Panc1 (cell line): ENCODE measurements at regions not wholly inside any gene's neighbourhood (a gene's known extent, or its start where the extent isn't known, plus 50 kb on each side); places are given as distances from the start of the nearest gene placed in this dataset.

ENCODE experiments used
- ATAC-seq: fragments of 200-7000 bp; cut with Tn5 transposase; 2 replicates; pipeline ENCODE4 v1.9.1; 2020; ENCODE audit warnings: mild to moderate bottlenecking, moderate library complexity
- BruUV-seq: library from RNA; stranded (reverse); fragments of 400-500 nt; replicated peaks from 2 replicates; lab custom pipeline; 2021; lab: Mats Ljungman, UMichigan
- CTCF ChIA-PET: fragments of 300-600 bp; sonication (Branson Sonifier 250); formaldehyde crosslinking; loops from one replicate; lab custom pipeline; 2022; ENCODE audit warnings: antibody characterized with exemption; lab: Charles Lee
- POLR2A ChIA-PET: fragments of 300-600 bp; sonication (Branson Sonifier 250); formaldehyde crosslinking; loops from one replicate; lab custom pipeline; 2022; ENCODE audit warnings: antibody characterized with exemption; lab: Charles Lee
- DNase-seq: peaks from one replicate; pipeline ENCODE4 v3.0.0-alpha.2; 2010; ENCODE audit warnings: low read depth, low spot score
- H3K27ac ChIP-seq: 2 replicates; pipeline ENCODE4 v1.5.1; 2011; ENCODE audit warnings: mild to moderate bottlenecking, low read length, inconsistent platforms
- H3K27me3 ChIP-seq: fragments of 200-500 bp; sonication (Bioruptor generic); 2 replicates; pipeline ENCODE4 v1.6.0; 2014; ENCODE audit warnings: low read length, inconsistent platforms; ENCODE audit not compliant: control insufficient read depth, insufficient read depth
- H3K36me3 ChIP-seq: fragments of 200-500 bp; sonication (Bioruptor generic); 2 replicates; pipeline ENCODE4 v1.5.1; 2014; ENCODE audit warnings: inconsistent platforms, mild to moderate bottlenecking, low read length, moderate library complexity; ENCODE audit not compliant: control insufficient read depth, insufficient read depth
- H3K4me1 ChIP-seq: 2 replicates; pipeline ENCODE4 v1.5.1; 2011; ENCODE audit warnings: inconsistent platforms, mild to moderate bottlenecking, low read length, moderate library complexity; ENCODE audit not compliant: control insufficient read depth, insufficient read depth
- H3K4me3 ChIP-seq, 2 experiments: 2 replicates each; pipeline ENCODE4 v1.5.1; 2011 to 2012; ENCODE audit warnings: low read depth in 2 of 2, low read length in 2 of 2, mild to moderate bottlenecking in 2 of 2, inconsistent platforms in 1 of 2, moderate library complexity in 1 of 2
- H3K9me3 ChIP-seq: fragments of 200-500 bp; sonication (Bioruptor generic); 2 replicates; pipeline ENCODE4 v1.5.1; 2014; ENCODE audit warnings: low read depth, mild to moderate bottlenecking, inconsistent platforms, low read length, moderate library complexity; ENCODE audit not compliant: control insufficient read depth, insufficient read depth
- CTCF ChIP-seq: fragments of 450-650 bp; IDR thresholded peaks from 2 replicates; pipeline ENCODE4 v1.5.1; 2017; ENCODE audit warnings: mild to moderate bottlenecking
- POLR2AphosphoS5 ChIP-seq: IDR thresholded peaks from 2 replicates; pipeline ENCODE4 v1.6.1; 2012; ENCODE audit warnings: mild to moderate bottlenecking, low read depth, low read length, moderate library complexity
- SIN3A ChIP-seq: IDR thresholded peaks from 2 replicates; pipeline ENCODE4 v1.6.1; 2012; ENCODE audit warnings: low read depth, mild to moderate bottlenecking, low read length, moderate library complexity, borderline replicate concordance; ENCODE audit not compliant: insufficient read depth
- TCF7L2 ChIP-seq: IDR thresholded peaks from 2 replicates; pipeline ENCODE4 v1.6.1; 2011; ENCODE audit warnings: mild to moderate bottlenecking, low read depth, low read length, inconsistent platforms
- in situ Hi-C: cut with HindIII; loops from 2 replicates; pipeline ENCODE4 v1.10.0; 2016; ENCODE audit warnings: low sequenced_read_pairs, low pct_unique_long_range_greater_than_20kb
- intact Hi-C: fragments of 100-400 bp; cut with micrococcal nuclease; formaldehyde crosslinking; loops from one replicate; pipeline ENCODE4 v1.10.0; 2022; ENCODE audit not compliant: unreplicated experiment
- TF ChIP-seq, protein P1 (sequence below), 2 experiments: IDR thresholded peaks; 2 replicates each; pipeline ENCODE4 v1.6.1; 2011 to 2012; ENCODE audit warnings: low read depth in 2 of 2, control low read depth in 1 of 2, low read length in 1 of 2, mild to moderate bottlenecking in 1 of 2, moderate library complexity in 1 of 2; ENCODE audit not compliant: insufficient read depth in 1 of 2

GRCh38 chr6:97473979-97474378, 191.0 kb upstream of the MMS22L start:
- H3K27me3 ChIP-seq = no peaks in the 10 kb centered on the region
- intact Hi-C loops = no loop called here
- ChIA-PET POLR2A (no interaction called here), CTCF (no interaction called here)
- H3K4me1 ChIP-seq = no peaks in the 10 kb centered on the region
- no peaks in the 10 kb centered on the region for H3K9me3 ChIP-seq
- ATAC-seq (no peak), DNase-seq (no peak)
- in situ Hi-C loops = no loop called here
- no TSS peak for BruUV-seq
- H3K36me3 ChIP-seq = no peaks in the 10 kb centered on the region
- no peak overlapping the region for H3K27ac ChIP-seq
- no peak overlapping the region for H3K4me3 ChIP-seq
- TF ChIP-seq POLR2AphosphoS5 (no peak), SIN3A (no peak), TCF7L2 (no peak), CTCF (no peak)
- TF ChIP-seq, protein P1, sequence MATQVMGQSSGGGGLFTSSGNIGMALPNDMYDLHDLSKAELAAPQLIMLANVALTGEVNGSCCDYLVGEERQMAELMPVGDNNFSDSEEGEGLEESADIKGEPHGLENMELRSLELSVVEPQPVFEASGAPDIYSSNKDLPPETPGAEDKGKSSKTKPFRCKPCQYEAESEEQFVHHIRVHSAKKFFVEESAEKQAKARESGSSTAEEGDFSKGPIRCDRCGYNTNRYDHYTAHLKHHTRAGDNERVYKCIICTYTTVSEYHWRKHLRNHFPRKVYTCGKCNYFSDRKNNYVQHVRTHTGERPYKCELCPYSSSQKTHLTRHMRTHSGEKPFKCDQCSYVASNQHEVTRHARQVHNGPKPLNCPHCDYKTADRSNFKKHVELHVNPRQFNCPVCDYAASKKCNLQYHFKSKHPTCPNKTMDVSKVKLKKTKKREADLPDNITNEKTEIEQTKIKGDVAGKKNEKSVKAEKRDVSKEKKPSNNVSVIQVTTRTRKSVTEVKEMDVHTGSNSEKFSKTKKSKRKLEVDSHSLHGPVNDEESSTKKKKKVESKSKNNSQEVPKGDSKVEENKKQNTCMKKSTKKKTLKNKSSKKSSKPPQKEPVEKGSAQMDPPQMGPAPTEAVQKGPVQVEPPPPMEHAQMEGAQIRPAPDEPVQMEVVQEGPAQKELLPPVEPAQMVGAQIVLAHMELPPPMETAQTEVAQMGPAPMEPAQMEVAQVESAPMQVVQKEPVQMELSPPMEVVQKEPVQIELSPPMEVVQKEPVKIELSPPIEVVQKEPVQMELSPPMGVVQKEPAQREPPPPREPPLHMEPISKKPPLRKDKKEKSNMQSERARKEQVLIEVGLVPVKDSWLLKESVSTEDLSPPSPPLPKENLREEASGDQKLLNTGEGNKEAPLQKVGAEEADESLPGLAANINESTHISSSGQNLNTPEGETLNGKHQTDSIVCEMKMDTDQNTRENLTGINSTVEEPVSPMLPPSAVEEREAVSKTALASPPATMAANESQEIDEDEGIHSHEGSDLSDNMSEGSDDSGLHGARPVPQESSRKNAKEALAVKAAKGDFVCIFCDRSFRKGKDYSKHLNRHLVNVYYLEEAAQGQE (IDR thresholded peaks at IDR 0.05; ENCODE audit: insufficient read depth in 1 of 2, low read depth in 2 of 2, low read length in 1 of 2) = no peak

DNA sequence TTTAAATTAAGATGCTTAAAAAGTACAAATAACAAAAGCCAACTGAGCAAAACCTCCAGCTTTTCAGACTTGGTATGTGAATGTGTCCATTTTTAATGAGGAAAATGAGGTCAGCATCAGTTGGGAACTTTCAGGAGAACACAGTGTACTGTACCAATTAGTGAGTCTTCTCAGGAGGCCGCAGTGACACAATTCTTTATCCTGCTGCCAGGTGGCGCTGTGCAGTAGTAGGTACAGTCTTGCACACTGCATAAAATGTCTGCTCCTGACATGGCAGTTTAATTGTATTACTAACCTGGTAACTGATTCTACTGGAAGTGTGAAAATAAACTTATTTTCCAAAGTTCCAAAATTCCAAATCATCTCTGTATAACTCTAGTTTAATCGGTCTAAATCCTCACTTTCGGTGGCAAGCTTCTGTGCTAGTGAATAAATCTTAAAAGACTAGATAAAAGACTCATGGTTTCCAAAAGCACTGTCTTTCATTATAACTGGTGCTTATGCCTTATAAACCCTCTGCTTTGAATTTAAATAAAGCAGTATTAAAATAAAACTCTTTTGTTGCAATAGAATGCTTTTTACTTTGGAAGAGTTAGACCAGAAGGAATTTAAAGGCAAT, 214.8 kb upstream of the MMS22L start:
- Histone ChIP-seq H3K36me3 (no peaks in the 10 kb centered on the region), H3K4me1 (no peaks in the 10 kb centered on the region), H3K27me3 (no peaks in the 10 kb centered on the region), H3K9me3 (no peaks in the 10 kb centered on the region), H3K27ac (no peak overlapping the region), H3K4me3 (no peak overlapping the region)
- DNase-seq (peak; percentile 43), ATAC-seq (peak; percentile 99)
- POLR2A ChIA-PET = no interaction called here
- in situ Hi-C loops = no loop called here
- intact Hi-C loops = loop anchor here (2.0 to 10.0 kb wide), 2 partner anchors 427 to 1349 kb away; no protein-coding TSS in a partner anchor
- no TSS peak for BruUV-seq
- no peak for TF ChIP-seq TCF7L2
- TF ChIP-seq CTCF = peak; percentile 91
- TF ChIP-seq POLR2AphosphoS5 = no peak
- CTCF ChIA-PET = no interaction called here
